WI38 (cell line): ENCODE measurements at regions not wholly inside any gene's neighbourhood (a gene's known extent, or its start where the extent isn't known, plus 50 kb on each side); places are given as distances from the start of the nearest gene placed in this dataset.

Experiments used
- H3K4me3 ChIP-seq: 2 replicates; pipeline ENCODE4 v1.5.1; 2011; ENCODE audit warnings: low read depth, mild to moderate bottlenecking, control low read depth, low read length
- TF ChIP-seq, protein P1 (sequence below): IDR thresholded peaks from 2 replicates; pipeline ENCODE4 v1.5.1; 2012; ENCODE audit warnings: low read depth, mild to moderate bottlenecking, control low read depth, low read length

DNA sequence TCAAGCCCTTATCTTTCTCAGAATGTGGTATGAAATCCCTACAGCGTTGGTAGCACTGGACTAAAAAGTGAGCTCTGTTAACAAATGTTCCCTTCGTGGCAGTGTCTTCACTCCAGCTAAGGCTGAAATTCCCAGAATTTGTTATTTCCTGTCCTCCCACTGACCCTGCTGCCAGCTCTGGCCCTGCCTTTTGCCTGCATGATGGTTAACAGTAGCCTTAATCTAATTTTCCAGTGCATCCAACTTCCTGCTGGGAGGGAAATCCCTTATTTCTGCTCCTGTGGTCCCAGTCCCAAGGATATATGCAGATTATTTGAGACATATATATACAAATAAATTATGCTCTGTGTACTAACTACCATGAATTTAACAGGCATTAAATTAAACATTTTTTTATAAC lies 157.2 kb upstream of the CARMIL1 start:
- no peak overlapping the region for H3K4me3 ChIP-seq
- TF ChIP-seq, protein P1, sequence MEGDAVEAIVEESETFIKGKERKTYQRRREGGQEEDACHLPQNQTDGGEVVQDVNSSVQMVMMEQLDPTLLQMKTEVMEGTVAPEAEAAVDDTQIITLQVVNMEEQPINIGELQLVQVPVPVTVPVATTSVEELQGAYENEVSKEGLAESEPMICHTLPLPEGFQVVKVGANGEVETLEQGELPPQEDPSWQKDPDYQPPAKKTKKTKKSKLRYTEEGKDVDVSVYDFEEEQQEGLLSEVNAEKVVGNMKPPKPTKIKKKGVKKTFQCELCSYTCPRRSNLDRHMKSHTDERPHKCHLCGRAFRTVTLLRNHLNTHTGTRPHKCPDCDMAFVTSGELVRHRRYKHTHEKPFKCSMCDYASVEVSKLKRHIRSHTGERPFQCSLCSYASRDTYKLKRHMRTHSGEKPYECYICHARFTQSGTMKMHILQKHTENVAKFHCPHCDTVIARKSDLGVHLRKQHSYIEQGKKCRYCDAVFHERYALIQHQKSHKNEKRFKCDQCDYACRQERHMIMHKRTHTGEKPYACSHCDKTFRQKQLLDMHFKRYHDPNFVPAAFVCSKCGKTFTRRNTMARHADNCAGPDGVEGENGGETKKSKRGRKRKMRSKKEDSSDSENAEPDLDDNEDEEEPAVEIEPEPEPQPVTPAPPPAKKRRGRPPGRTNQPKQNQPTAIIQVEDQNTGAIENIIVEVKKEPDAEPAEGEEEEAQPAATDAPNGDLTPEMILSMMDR = no peak

- no peak overlapping the region for H3K4me3 ChIP-seq
- TF ChIP-seq, protein P1 = no peak
Observed at GRCh38 chr6:25122622-25123237, 156.4 kb upstream of the CARMIL1 start.

GRCh38 chr6:25124216-25124715 lies 154.9 kb upstream of the CARMIL1 start:
- TF ChIP-seq, protein P1 = no peak
- no peak overlapping the region for H3K4me3 ChIP-seq

DNA sequence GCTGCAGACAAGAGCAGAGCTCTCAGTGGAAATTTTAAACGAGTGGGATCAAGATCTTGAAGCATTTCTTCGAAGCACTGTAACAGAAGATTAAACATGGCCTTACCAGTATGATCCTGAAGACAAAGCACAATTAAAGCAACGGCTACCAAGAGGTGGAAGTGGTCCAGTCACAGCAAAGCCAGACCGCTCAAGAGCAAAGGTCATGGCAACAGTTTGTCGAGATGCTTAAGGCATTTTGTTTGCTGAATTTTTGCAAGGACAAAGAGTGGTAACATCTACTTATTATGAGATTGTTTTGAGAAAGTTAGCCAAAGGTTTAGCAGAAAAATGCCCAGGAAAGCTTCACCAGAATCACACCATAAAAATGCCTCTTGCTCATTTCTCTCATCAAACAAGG lies 153.4 kb upstream of the CARMIL1 start:
- TF ChIP-seq, protein P1 = no peak
- no peak overlapping the region for H3K4me3 ChIP-seq

GRCh38 chr6:25127076-25127837 lies 151.9 kb upstream of the CARMIL1 start:
- H3K4me3 ChIP-seq = no peak overlapping the region
- TF ChIP-seq, protein P1 = no peak

GRCh38 chr6:25130518-25130917 lies 148.7 kb upstream of the CARMIL1 start:
- H3K4me3 ChIP-seq = no peak overlapping the region
- TF ChIP-seq, protein P1 = no peak

GRCh38 chr6:25132934-25133333 lies 146.2 kb upstream of the CARMIL1 start:
- no peak overlapping the region for H3K4me3 ChIP-seq
- TF ChIP-seq, protein P1 = no peak
